Natural killer cell (primary cell): ENCODE measurements at regions not wholly inside any gene's neighbourhood (a gene's known extent, or its start where the extent isn't known, plus 50 kb on each side); places are given as distances from the start of the nearest gene placed in this dataset.

Source experiments
- ATAC-seq, 3 donors: fragments of 150-1000 bp in 2 of 3; fragments of 200-7000 bp in 1 of 3; cut with Tn5 transposase; 1 replicate in 1 of 3; 2 replicates in 2 of 3; pipeline ENCODE4 v1.10.0; 2021; ENCODE audit warnings: mild to moderate bottlenecking in 2 of 3, moderate library complexity in 2 of 3
- DNase-seq, 2 donors: peaks; one replicate each; pipeline versions ENCODE4 v3.0.0 to v3.0.0-alpha.2; 2013 to 2021; ENCODE audit warnings: mixed read lengths in 1 of 2
- H3K27ac ChIP-seq: one replicate; pipeline ENCODE4 v1.5.1; 2013; ENCODE audit warnings: mild to moderate bottlenecking, low read length
- H3K27me3 ChIP-seq: one replicate; pipeline ENCODE4 v1.6.1; 2013; ENCODE audit warnings: low read length; ENCODE audit not compliant: control insufficient read depth, insufficient read depth
- H3K36me3 ChIP-seq: one replicate; pipeline ENCODE4 v1.6.1; 2013; ENCODE audit warnings: low read length; ENCODE audit not compliant: control insufficient read depth, insufficient read depth
- H3K4me1 ChIP-seq: one replicate; pipeline ENCODE4 v1.6.1; 2013; ENCODE audit warnings: low read length; ENCODE audit not compliant: control insufficient read depth, insufficient read depth
- H3K4me3 ChIP-seq: one replicate; pipeline ENCODE4 v1.5.1; 2013; ENCODE audit warnings: low read length
- H3K9me3 ChIP-seq: one replicate; pipeline ENCODE4 v1.6.1; 2013; ENCODE audit warnings: low read length; ENCODE audit not compliant: control insufficient read depth, insufficient read depth
- H3K27ac Mint-ChIP-seq, 2 donors: one replicate each; pipeline ENCODE4 v1.8.0; 2022; ENCODE audit warnings: mild to moderate bottlenecking in 2 of 2, mixed read lengths in 2 of 2, moderate library complexity in 1 of 2
- H3K27me3 Mint-ChIP-seq, 2 donors: one replicate each; pipeline ENCODE4 v1.8.0; 2022; ENCODE audit warnings: low read depth in 2 of 2, mixed read lengths in 2 of 2
- H3K36me3 Mint-ChIP-seq: one replicate; pipeline ENCODE4 v1.8.0; 2022; ENCODE audit warnings: mixed read lengths
- H3K4me1 Mint-ChIP-seq, 2 donors: one replicate each; pipeline ENCODE4 v1.8.0; 2022; ENCODE audit warnings: mixed read lengths in 2 of 2
- H3K4me3 Mint-ChIP-seq: one replicate; pipeline ENCODE4 v1.8.0; 2022; ENCODE audit warnings: mild to moderate bottlenecking, moderate library complexity, mixed read lengths
- H3K9me3 Mint-ChIP-seq, 2 donors: one replicate each; pipeline ENCODE4 v1.8.0; 2022; ENCODE audit warnings: mixed read lengths in 2 of 2
- CTCF ChIP-seq: fragments of 200-600 bp; IDR thresholded peaks from one replicate; pipeline ENCODE4 v1.8.0; 2022; ENCODE audit warnings: antibody characterized with exemption
- WGBS: methylation state at CpG from one replicate; pipeline ENCODE4 v1.1.7; 2013; ENCODE audit warnings: missing lambda C conversion rate; ENCODE audit not compliant: insufficient coverage; 5-methylcytosine and 5-hydroxymethylcytosine counted together
- intact Hi-C: fragments of 100-400 bp; cut with micrococcal nuclease; formaldehyde crosslinking; loops from one replicate; pipeline ENCODE4 v1.14.2; 2022

GRCh38 chr7:20270867-20271266 is 53.7 kb upstream of the MACC1 start:
- no peak for TF ChIP-seq CTCF
- Mint-ChIP-seq H3K4me1 (no peaks in the 10 kb centered on the region), H3K4me3 (no peak overlapping the region), H3K36me3 (no peaks in the 10 kb centered on the region), H3K27me3 (no peaks in the 10 kb centered on the region), H3K9me3 (no peaks in the 10 kb centered on the region), H3K27ac (no peak overlapping the region)
- ATAC-seq (no peak), DNase-seq (no peak)
- no peak overlapping the region for H3K4me3 ChIP-seq
- no peaks in the 10 kb centered on the region for H3K27me3 ChIP-seq
- intact Hi-C loops = no loop called here
- no peaks in the 10 kb centered on the region for H3K9me3 ChIP-seq
- WGBS = 56% methylated on average over 1 of the region's 2 CpGs
- no peaks in the 10 kb centered on the region for H3K36me3 ChIP-seq
- no peaks in the 10 kb centered on the region for H3K4me1 ChIP-seq
- H3K27ac ChIP-seq = no peak overlapping the region

GRCh38 chr7:20275637-20276036 is 55.1 kb upstream of the ITGB8 start:
- no peak overlapping the region for H3K4me3 ChIP-seq
- Mint-ChIP-seq H3K27me3 (no peaks in the 10 kb centered on the region), H3K36me3 (no peaks in the 10 kb centered on the region)

GRCh38 chr7:20276705-20277472 is 53.8 kb upstream of the ITGB8 start:
- Histone ChIP-seq H3K27me3 (no peaks in the 10 kb centered on the region), H3K27ac (no peak overlapping the region), H3K4me3 (no peak overlapping the region), H3K36me3 (no peaks in the 10 kb centered on the region), H3K9me3 (no peaks in the 10 kb centered on the region), H3K4me1 (no peaks in the 10 kb centered on the region)
- H3K9me3 Mint-ChIP-seq = no peaks in the 10 kb centered on the region
- ATAC-seq = peak in 1 of 3 donors; percentile 31
- intact Hi-C loops = no loop called here
- no peak for TF ChIP-seq CTCF
- 100% methylated on average over 1 of the region's 2 CpGs for WGBS
- H3K4me3 Mint-ChIP-seq = no peak overlapping the region
- H3K36me3 Mint-ChIP-seq = no peaks in the 10 kb centered on the region
- H3K27ac Mint-ChIP-seq = no peak overlapping the region
- no peaks in the 10 kb centered on the region for H3K27me3 Mint-ChIP-seq
- no peak for DNase-seq
- no peaks in the 10 kb centered on the region for H3K4me1 Mint-ChIP-seq

More at GRCh38 chr7:20275637-20276036, 55.1 kb upstream of the ITGB8 start:
- Mint-ChIP-seq H3K9me3 (no peaks in the 10 kb centered on the region), H3K4me1 (no peaks in the 10 kb centered on the region), H3K27ac (no peak overlapping the region), H3K4me3 (no peak overlapping the region)
- H3K9me3 ChIP-seq = no peaks in the 10 kb centered on the region
- WGBS = no CpG with 5 or more reads among the region's 1 CpG
- H3K36me3 ChIP-seq = no peaks in the 10 kb centered on the region
- intact Hi-C loops = no loop called here
- no peak for DNase-seq
- TF ChIP-seq CTCF = no peak
- no peak overlapping the region for H3K27ac ChIP-seq
- no peak for ATAC-seq
- no peaks in the 10 kb centered on the region for H3K27me3 ChIP-seq
- no peaks in the 10 kb centered on the region for H3K4me1 ChIP-seq

- no peak overlapping the region for H3K4me3 Mint-ChIP-seq
- Histone ChIP-seq H3K4me1 (no peaks in the 10 kb centered on the region), H3K27ac (no peak overlapping the region), H3K4me3 (no peak overlapping the region), H3K9me3 (no peaks in the 10 kb centered on the region), H3K27me3 (no peaks in the 10 kb centered on the region), H3K36me3 (no peaks in the 10 kb centered on the region)
- H3K27me3 Mint-ChIP-seq = no peaks in the 10 kb centered on the region
- intact Hi-C loops = no loop called here
- H3K36me3 Mint-ChIP-seq = no peaks in the 10 kb centered on the region
- ATAC-seq (no peak), DNase-seq (no peak)
- no CpG with 5 or more reads among the region's 4 CpGs for WGBS
- H3K4me1 Mint-ChIP-seq = no peaks in the 10 kb centered on the region
- no peak for TF ChIP-seq CTCF
- no peak overlapping the region for H3K27ac Mint-ChIP-seq
- H3K9me3 Mint-ChIP-seq = peaks cover 0 to 4% of the 10 kb centered on the region in 2 donors
Observed at GRCh38 chr7:20279979-20280378, 50.7 kb upstream of the ITGB8 start.
